ENCODE measurements at regions not wholly inside any gene's neighbourhood (a gene's known extent, or its start where the extent isn't known, plus 50 kb on each side); places are given as distances from the start of the nearest gene placed in this dataset.

DNA sequence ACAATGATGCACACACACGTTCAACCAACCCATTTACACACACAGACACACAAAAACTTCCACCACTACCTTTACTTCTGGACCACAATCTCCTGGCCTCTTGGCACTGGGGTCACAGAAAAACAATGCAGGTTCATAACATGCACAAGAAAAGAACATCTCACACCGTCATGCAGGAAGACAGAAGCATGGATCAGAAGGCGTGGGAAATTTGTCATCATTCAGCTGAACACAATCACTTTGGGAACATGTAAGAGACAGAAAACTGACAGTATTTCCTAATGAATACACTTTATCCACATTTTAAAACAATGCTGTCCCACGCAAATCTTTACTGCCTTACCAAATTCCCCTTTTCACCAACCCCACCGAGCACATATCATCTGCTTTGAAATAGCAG lies 501.9 kb upstream of the KLHL29 start:
- DNase-seq (ENCODE audit: low read depth in 2 of 2) = no peak
- TF ChIP-seq, protein P1, sequence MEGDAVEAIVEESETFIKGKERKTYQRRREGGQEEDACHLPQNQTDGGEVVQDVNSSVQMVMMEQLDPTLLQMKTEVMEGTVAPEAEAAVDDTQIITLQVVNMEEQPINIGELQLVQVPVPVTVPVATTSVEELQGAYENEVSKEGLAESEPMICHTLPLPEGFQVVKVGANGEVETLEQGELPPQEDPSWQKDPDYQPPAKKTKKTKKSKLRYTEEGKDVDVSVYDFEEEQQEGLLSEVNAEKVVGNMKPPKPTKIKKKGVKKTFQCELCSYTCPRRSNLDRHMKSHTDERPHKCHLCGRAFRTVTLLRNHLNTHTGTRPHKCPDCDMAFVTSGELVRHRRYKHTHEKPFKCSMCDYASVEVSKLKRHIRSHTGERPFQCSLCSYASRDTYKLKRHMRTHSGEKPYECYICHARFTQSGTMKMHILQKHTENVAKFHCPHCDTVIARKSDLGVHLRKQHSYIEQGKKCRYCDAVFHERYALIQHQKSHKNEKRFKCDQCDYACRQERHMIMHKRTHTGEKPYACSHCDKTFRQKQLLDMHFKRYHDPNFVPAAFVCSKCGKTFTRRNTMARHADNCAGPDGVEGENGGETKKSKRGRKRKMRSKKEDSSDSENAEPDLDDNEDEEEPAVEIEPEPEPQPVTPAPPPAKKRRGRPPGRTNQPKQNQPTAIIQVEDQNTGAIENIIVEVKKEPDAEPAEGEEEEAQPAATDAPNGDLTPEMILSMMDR (IDR thresholded peaks at IDR 0.05; ENCODE audit: low read depth, low read length) = no peak

DNA sequence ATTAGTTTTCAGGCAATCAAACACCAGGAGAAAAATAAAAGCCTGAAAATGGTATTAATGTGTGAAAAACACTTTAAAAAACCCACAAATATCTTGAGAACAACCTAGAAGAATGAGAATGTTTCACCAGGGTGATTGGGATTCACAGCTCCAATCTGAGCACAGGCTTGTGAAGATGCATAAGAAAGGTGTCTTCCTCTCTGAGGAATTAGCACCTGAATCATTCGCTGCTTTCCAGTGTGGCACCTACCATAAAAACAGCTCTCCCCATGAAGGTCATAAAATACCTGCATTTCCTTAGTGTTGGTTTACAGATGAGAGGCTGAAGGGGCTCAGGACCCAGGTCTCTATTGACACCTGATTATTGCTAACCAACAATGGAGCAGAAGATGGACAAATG lies 499.7 kb upstream of the KLHL29 start:
- no peak for DNase-seq (ENCODE audit: low read depth in 2 of 2)
- TF ChIP-seq, protein P1 (IDR thresholded peaks at IDR 0.05; ENCODE audit: low read depth, low read length) = no peak
- H3K4me3 ChIP-seq (replicated peaks in 1 of 2; ENCODE audit: low read depth in 2 of 2, low read length in 2 of 2) = no peak overlapping the region

More for the DNA sequence above, 501.9 kb upstream of the KLHL29 start:
- no peak overlapping the region for H3K4me3 ChIP-seq (replicated peaks in 1 of 2; ENCODE audit: low read depth in 2 of 2, low read length in 2 of 2)

GRCh38 chr2:22887426-22887825 lies 497.6 kb upstream of the KLHL29 start:
- no peak overlapping the region for H3K4me3 ChIP-seq (replicated peaks in 1 of 2; ENCODE audit: low read depth in 2 of 2, low read length in 2 of 2)
- DNase-seq (ENCODE audit: low read depth in 2 of 2) = no peak
- TF ChIP-seq, protein P1 (IDR thresholded peaks at IDR 0.05; ENCODE audit: low read depth, low read length) = no peak

DNA sequence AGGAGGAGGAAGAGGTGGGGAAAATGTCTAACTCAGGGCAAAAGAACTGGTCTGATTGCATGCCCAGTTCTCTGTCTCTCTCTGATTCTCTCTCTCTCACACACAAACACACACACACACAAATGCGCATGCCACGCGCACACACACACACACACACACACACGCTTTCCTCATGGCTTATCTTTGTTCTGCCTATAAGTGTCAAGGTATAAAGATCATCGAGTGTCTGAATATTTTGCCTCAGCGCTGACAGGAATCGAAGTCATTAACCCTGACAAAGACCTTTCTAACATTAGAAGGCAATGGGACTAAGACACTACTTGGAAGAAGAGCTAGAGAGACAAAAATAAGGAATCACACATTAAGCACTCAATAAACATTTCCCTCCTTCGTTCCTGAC lies 497.1 kb upstream of the KLHL29 start:
- no peak for DNase-seq (ENCODE audit: low read depth in 2 of 2)
- TF ChIP-seq, protein P1 (IDR thresholded peaks at IDR 0.05; ENCODE audit: low read depth, low read length) = no peak
- H3K4me3 ChIP-seq (replicated peaks in 1 of 2; ENCODE audit: low read depth in 2 of 2, low read length in 2 of 2) = no peak overlapping the region

- TF ChIP-seq, protein P1 (IDR thresholded peaks at IDR 0.05; ENCODE audit: low read depth, low read length) = no peak
- no peak for DNase-seq (ENCODE audit: low read depth in 2 of 2)
- H3K4me3 ChIP-seq (replicated peaks in 1 of 2; ENCODE audit: low read depth in 2 of 2, low read length in 2 of 2) = no peak overlapping the region
Measured at GRCh38 chr2:22890132-22890531, 494.8 kb upstream of the KLHL29 start.

DNA sequence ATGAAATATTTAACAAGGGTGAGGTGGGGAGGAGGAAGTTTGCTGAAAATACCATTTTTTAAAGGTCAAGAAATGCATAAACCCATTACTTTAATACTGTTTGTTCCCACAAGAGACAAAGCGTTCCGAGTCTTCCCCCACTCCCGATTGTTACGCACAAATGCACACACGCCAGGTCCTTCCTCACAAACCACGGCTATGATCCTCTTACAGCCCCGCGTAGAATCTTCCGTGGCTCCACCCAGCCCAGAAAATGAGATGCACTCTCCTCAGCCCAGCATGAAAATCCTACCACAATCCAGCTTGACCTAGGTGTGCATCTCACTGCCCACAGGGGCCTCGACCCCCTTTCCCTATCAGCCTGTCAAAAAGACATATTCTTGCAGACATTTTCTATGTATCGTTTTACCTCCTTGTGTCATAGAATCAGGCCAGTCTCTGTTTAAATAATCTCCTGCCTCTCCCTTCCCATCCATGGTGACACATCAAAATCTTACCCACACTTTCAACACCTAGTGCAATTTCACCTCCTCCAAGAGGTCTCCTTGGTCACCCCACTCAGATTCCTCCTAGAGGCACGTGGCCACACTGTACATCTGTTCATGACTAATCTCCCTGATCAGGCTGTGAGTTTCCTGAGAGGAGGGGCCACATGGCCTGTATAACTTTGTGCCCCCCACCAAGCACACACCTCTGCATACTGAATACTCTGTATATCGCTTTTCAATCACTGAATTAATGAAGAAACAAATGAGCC lies 491.0 kb upstream of the KLHL29 start:
- TF ChIP-seq, protein P1 (IDR thresholded peaks at IDR 0.05; ENCODE audit: low read depth, low read length) = no peak
- DNase-seq (ENCODE audit: low read depth in 2 of 2) = no peak
- no peak overlapping the region for H3K4me3 ChIP-seq (replicated peaks in 1 of 2; ENCODE audit: low read depth in 2 of 2, low read length in 2 of 2)

- DNase-seq (ENCODE audit: low read depth in 2 of 2) = no peak
- TF ChIP-seq, protein P1 (IDR thresholded peaks at IDR 0.05; ENCODE audit: low read depth, low read length) = no peak
- H3K4me3 ChIP-seq (replicated peaks in 1 of 2; ENCODE audit: low read depth in 2 of 2, low read length in 2 of 2) = no peak overlapping the region
Measured at GRCh38 chr2:22894761-22895160, 490.2 kb upstream of the KLHL29 start.

Data from cardiac fibroblast (primary cell).